HFFc6 (cell line): ENCODE measurements at regions not wholly inside any gene's neighbourhood (a gene's known extent, or its start where the extent isn't known, plus 50 kb on each side); places are given as distances from the start of the nearest gene placed in this dataset.

Source experiments
- DNase-seq: peaks from one replicate; pipeline ENCODE4 v3.0.0-alpha.2; 2018
- H3K27ac Mint-ChIP-seq: 2 replicates; pipeline ENCODE4 v1.8.0; 2020; ENCODE audit warnings: mild to moderate bottlenecking, mixed read lengths
- H3K27me3 Mint-ChIP-seq: 2 replicates; pipeline ENCODE4 v1.8.0; 2021; ENCODE audit warnings: mild to moderate bottlenecking, moderate library complexity, mixed read lengths; ENCODE audit not compliant: insufficient read depth
- H3K36me3 Mint-ChIP-seq: 2 replicates; pipeline ENCODE4 v1.8.0; 2021; ENCODE audit warnings: low read depth, mixed read lengths
- H3K4me1 Mint-ChIP-seq: 2 replicates; pipeline ENCODE4 v1.8.0; 2020; ENCODE audit warnings: low read depth, mixed read lengths
- H3K4me3 Mint-ChIP-seq: 2 replicates; pipeline ENCODE4 v1.8.0; 2020; ENCODE audit warnings: mild to moderate bottlenecking, moderate library complexity, mixed read lengths
- H3K9me3 Mint-ChIP-seq: 2 replicates; pipeline ENCODE4 v1.8.0; 2020; ENCODE audit warnings: mild to moderate bottlenecking, mixed read lengths
- CTCF ChIP-seq: fragments of 200-600 bp; sonication (generic); IDR thresholded peaks from 2 replicates; pipeline ENCODE4 v1.5.0; 2021; ENCODE audit warnings: antibody characterized with exemption, mild to moderate bottlenecking

GRCh38 chr11:69978841-69979614 lies 99.1 kb upstream of the ANO1 start:
- no peak for TF ChIP-seq CTCF
- Mint-ChIP-seq H3K4me1 (no peaks in the 10 kb centered on the region), H3K27me3 (peaks cover 54% of the 10 kb centered on the region), H3K27ac (no peak overlapping the region), H3K9me3 (no peaks in the 10 kb centered on the region), H3K36me3 (no peaks in the 10 kb centered on the region), H3K4me3 (no peak overlapping the region)
- DNase-seq = no peak

GRCh38 chr11:69979632-69980031 lies 98.5 kb upstream of the ANO1 start:
- DNase-seq = no peak
- no peaks in the 10 kb centered on the region for H3K9me3 Mint-ChIP-seq
- no peaks in the 10 kb centered on the region for H3K4me1 Mint-ChIP-seq
- H3K36me3 Mint-ChIP-seq = no peaks in the 10 kb centered on the region
- H3K4me3 Mint-ChIP-seq = no peak overlapping the region
- no peak overlapping the region for H3K27ac Mint-ChIP-seq
- TF ChIP-seq CTCF = no peak
- H3K27me3 Mint-ChIP-seq = peaks cover 57% of the 10 kb centered on the region

- H3K36me3 Mint-ChIP-seq = no peaks in the 10 kb centered on the region
- H3K4me1 Mint-ChIP-seq = no peaks in the 10 kb centered on the region
- no peaks in the 10 kb centered on the region for H3K9me3 Mint-ChIP-seq
- H3K27ac Mint-ChIP-seq = no peak overlapping the region
- DNase-seq = no peak
- no peak for TF ChIP-seq CTCF
- peaks cover 58% of the 10 kb centered on the region for H3K27me3 Mint-ChIP-seq
- no peak overlapping the region for H3K4me3 Mint-ChIP-seq
Measured at GRCh38 chr11:69981119-69981784, 96.9 kb upstream of the ANO1 start.

- TF ChIP-seq CTCF = no peak
- DNase-seq = no peak
Measured at GRCh38 chr11:69982690-69983570, 95.2 kb upstream of the ANO1 start.

GRCh38 chr11:69983571-69983877 lies 94.6 kb upstream of the ANO1 start:
- no peak for TF ChIP-seq CTCF
- Mint-ChIP-seq H3K27me3 (peaks cover 62% of the 10 kb centered on the region), H3K4me3 (no peak overlapping the region), H3K4me1 (no peaks in the 10 kb centered on the region), H3K9me3 (no peaks in the 10 kb centered on the region), H3K27ac (no peak overlapping the region), H3K36me3 (no peaks in the 10 kb centered on the region)
- DNase-seq = no peak

More at GRCh38 chr11:69982690-69983570, 95.2 kb upstream of the ANO1 start:
- Mint-ChIP-seq H3K36me3 (no peaks in the 10 kb centered on the region), H3K27me3 (peaks cover 60% of the 10 kb centered on the region), H3K4me1 (no peaks in the 10 kb centered on the region), H3K4me3 (no peak overlapping the region), H3K9me3 (no peaks in the 10 kb centered on the region), H3K27ac (no peak overlapping the region)
